BLaER1 treated with 17β-estradiol and CSF1 and Interleukin-3, amounts not matched to agents 10 nM and 100 nM (cell line): ENCODE measurements at regions not wholly inside any gene's neighbourhood (a gene's known extent, or its start where the extent isn't known, plus 50 kb on each side); places are given as distances from the start of the nearest gene placed in this dataset.
"Not testable (repeated sequence)": the region's sequence is repeated elsewhere in the genome, so short reads cannot be mapped to it uniquely, and the experiment has no call there.

Source experiments
- H3K27ac ChIP-seq, 11 experiments: shearing (Covaris generic); formaldehyde crosslinking; 2 replicates each; pipeline ENCODE4 v1.8.1; 2022
- H3K27me3 ChIP-seq, 11 experiments: shearing (Covaris generic); formaldehyde crosslinking; 2 replicates each; pipeline ENCODE4 v1.8.1; 2022
- H3K36me3 ChIP-seq, 11 experiments: shearing (Covaris generic); formaldehyde crosslinking; 2 replicates each; pipeline ENCODE4 v1.8.1; 2022
- H3K4me1 ChIP-seq, 10 experiments: shearing (Covaris generic); formaldehyde crosslinking; 2 replicates each; pipeline ENCODE4 v1.8.1; 2022
- H3K4me2 ChIP-seq, 11 experiments: shearing (Covaris generic); formaldehyde crosslinking; 2 replicates each; pipeline ENCODE4 v1.8.1; 2022
- H3K4me3 ChIP-seq, 10 experiments: shearing (Covaris generic); formaldehyde crosslinking; 2 replicates each; pipeline ENCODE4 v1.8.1; 2022
- H3K9ac ChIP-seq, 11 experiments: shearing (Covaris generic); formaldehyde crosslinking; 2 replicates each; pipeline ENCODE4 v1.8.1; 2022
- H3K9me3 ChIP-seq, 11 experiments: shearing (Covaris generic); formaldehyde crosslinking; replicated peaks in 1 of 11; 2 replicates each; pipeline ENCODE4 v1.8.1; 2022
- H4K20me1 ChIP-seq, 11 experiments: shearing (Covaris generic); formaldehyde crosslinking; 2 replicates each; pipeline ENCODE4 v1.8.1; 2022
- Cebpa-rat ChIP-seq, 11 experiments: shearing (Covaris generic); IDR thresholded peaks; 2 replicates each; pipeline ENCODE4 v1.8.1; 2022

- peaks cover 29 to 60% (median 54%) of the 10 kb centered on the region in 10 experiments for H3K4me1 ChIP-seq
- TF ChIP-seq Cebpa-rat (IDR thresholded peaks at IDR 0.05): no peak
- H3K4me2 ChIP-seq: peak overlapping the region in 8 of 11 experiments; percentile 59 to 77 (median 72); a peak in 13 of 22 replicates
- H3K4me3 ChIP-seq: no peak overlapping the region
- H3K27me3 ChIP-seq: no peaks in the 10 kb centered on the region; a peak in 1 of 22 replicates
- H4K20me1 ChIP-seq: peaks cover 0 to 2% (median 0%) of the 10 kb centered on the region in 11 experiments; a peak in 1 of 22 replicates
- peaks cover 0 to 5% (median 0%) of the 10 kb centered on the region in 11 experiments; a peak in 3 of 22 replicates for H3K9me3 ChIP-seq
- H3K36me3 ChIP-seq: no peaks in the 10 kb centered on the region
- peak overlapping the region in 3 of 11 experiments; percentile 3 to 56 (median 47); a peak in 1 of 22 replicates for H3K9ac ChIP-seq
- 0 out of 22 replicates have a peak overlapping the region, but pooled peaks of 1 of the 11 experiments have one; percentile 47 for H3K27ac ChIP-seq
Measured at GRCh38 chr16:85201574-85201973, 89.3 kb upstream of the CIBAR2 start.

DNA sequence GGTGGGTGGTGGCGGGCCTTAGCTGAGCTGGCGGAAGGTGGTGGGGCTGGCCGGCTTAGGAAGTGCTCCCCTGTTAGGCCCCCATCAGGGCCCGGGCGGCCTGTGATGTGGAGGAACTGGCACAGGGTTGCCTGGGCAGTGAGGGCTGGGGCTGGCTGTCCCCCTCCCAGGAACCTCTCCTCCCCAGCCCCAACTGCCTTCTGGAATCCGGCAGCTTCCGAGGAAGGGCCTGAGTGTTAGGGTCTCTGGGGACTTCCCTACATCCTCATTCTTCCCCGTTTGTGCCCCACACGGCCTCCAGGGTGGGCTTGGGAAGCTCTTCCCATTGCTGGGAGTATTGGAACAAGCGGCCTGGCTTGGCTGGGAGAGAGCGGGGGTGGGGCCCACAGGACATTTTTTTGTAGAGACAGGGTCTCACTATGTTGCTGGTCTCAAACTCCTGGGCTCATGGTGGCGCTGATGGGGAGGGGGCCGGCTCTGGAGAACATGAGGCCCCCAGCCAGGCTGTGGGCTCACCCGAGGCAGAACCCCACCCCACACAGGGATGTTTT is 89.9 kb upstream of the CIBAR2 start:
- no peak for TF ChIP-seq Cebpa-rat (IDR thresholded peaks at IDR 0.05)
- peak overlapping the region in 7 of 11 experiments; percentile 4 to 56 (median 40); a peak in 8 of 22 replicates for H3K27ac ChIP-seq
- H3K4me1 ChIP-seq: peaks cover 29 to 59% (median 54%) of the 10 kb centered on the region in 10 experiments
- H4K20me1 ChIP-seq: no peaks in the 10 kb centered on the region; a peak in 1 of 22 replicates
- H3K36me3 ChIP-seq: no peaks in the 10 kb centered on the region
- H3K9ac ChIP-seq: peak overlapping the region in 7 of 11 experiments; percentile 3 to 56 (median 43); a peak in 7 of 22 replicates
- H3K4me2 ChIP-seq: peak overlapping the region in 8 of 11 experiments; percentile 20 to 75 (median 66); a peak in 15 of 22 replicates
- H3K27me3 ChIP-seq: no peaks in the 10 kb centered on the region; a peak in 1 of 22 replicates
- H3K9me3 ChIP-seq: peaks cover 0 to 5% (median 0%) of the 10 kb centered on the region in 11 experiments; a peak in 3 of 22 replicates
- H3K4me3 ChIP-seq: no peak overlapping the region

DNA sequence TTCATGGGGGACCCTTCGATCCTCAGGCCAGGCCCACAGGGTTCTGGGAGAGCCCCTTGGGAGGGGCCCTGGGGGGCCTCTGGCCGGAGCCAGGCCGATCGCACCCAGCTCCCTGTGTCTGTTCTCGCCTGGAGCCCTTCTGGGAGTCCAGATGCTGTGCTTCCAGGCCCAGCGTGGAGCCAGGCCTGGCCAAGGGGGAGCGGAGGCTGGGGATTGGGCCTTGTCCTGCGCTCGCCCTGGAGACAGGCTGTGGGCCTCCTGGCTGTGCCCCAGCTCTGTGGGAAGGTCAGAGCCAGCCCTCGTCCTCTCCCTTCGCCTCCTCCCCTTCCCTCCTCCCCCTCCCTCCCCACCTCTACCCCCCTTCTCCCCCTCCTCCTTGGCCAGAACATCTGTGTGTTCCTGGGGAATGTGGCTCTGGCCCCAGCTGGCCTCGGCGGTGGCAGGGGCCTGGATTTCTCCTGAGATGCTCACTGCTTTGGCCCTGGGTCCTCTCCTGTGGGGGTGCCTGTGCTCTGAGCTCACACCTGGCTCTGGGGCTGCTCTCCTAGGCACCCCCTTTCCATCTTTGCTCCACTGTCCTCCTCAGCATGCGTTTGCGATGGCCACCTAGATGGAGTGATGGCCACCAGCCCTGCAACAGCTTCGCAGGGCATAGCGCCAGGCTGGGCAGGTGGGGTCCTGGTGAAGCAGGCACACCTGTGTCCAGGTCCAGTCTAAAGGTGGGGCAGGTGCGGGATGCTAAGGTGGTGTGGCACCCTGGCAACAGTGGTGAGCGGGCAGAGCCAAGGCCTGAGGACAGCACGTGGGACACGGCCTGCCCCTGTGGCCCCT is 90.6 kb upstream of the CIBAR2 start:
- peak overlapping the region in 7 of 11 experiments; percentile 10 to 56 (median 43); a peak in 7 of 22 replicates for H3K9ac ChIP-seq
- H3K27ac ChIP-seq: peak overlapping the region in 7 of 11 experiments; percentile 4 to 56 (median 40); a peak in 7 of 22 replicates
- peak overlapping the region in 8 of 11 experiments; percentile 46 to 75 (median 67); a peak in 16 of 22 replicates for H3K4me2 ChIP-seq

GRCh38 chr16:85203462-85203813 is 91.2 kb upstream of the CIBAR2 start:
- no peak for TF ChIP-seq Cebpa-rat (IDR thresholded peaks at IDR 0.05)
- no peaks in the 10 kb centered on the region for H3K27me3 ChIP-seq
- peak overlapping the region in 8 of 11 experiments; percentile 46 to 63 (median 60); a peak in 15 of 22 replicates for H3K4me2 ChIP-seq
- 0 out of 22 replicates have a peak overlapping the region, but pooled peaks of 2 of the 11 experiments have one; percentile 36 to 42 for H3K9ac ChIP-seq
- H3K36me3 ChIP-seq: no peaks in the 10 kb centered on the region
- H3K4me1 ChIP-seq: peaks cover 26 to 53% (median 49%) of the 10 kb centered on the region in 10 experiments
- H3K27ac ChIP-seq: no peak overlapping the region
- no peaks in the 10 kb centered on the region for H4K20me1 ChIP-seq
- peaks cover 0 to 5% (median 0%) of the 10 kb centered on the region in 11 experiments; a peak in 3 of 22 replicates for H3K9me3 ChIP-seq
- no peak overlapping the region for H3K4me3 ChIP-seq

More for the DNA sequence above, 90.6 kb upstream of the CIBAR2 start:
- H3K4me3 ChIP-seq: no peak overlapping the region
- H4K20me1 ChIP-seq: no peaks in the 10 kb centered on the region
- H3K9me3 ChIP-seq: peaks cover 0 to 5% (median 0%) of the 10 kb centered on the region in 11 experiments; a peak in 3 of 22 replicates
- peaks cover 29 to 59% (median 54%) of the 10 kb centered on the region in 10 experiments for H3K4me1 ChIP-seq
- no peaks in the 10 kb centered on the region for H3K36me3 ChIP-seq
- H3K27me3 ChIP-seq: no peaks in the 10 kb centered on the region; a peak in 1 of 22 replicates
- TF ChIP-seq Cebpa-rat (IDR thresholded peaks at IDR 0.05): no peak

GRCh38 chr16:85204242-85205010 is 92.2 kb upstream of the CIBAR2 start:
- no peak overlapping the region for H3K9ac ChIP-seq
- no peak overlapping the region for H3K4me3 ChIP-seq
- H3K4me2 ChIP-seq: no peak overlapping the region
- peaks cover 16 to 43% (median 39%) of the 10 kb centered on the region in 10 experiments for H3K4me1 ChIP-seq
- no peaks in the 10 kb centered on the region for H3K27me3 ChIP-seq
- H3K36me3 ChIP-seq: no peaks in the 10 kb centered on the region
- no peak for TF ChIP-seq Cebpa-rat (IDR thresholded peaks at IDR 0.05)
- 0 out of 22 replicates have a peak, but pooled peaks cover 0 to under 1% (median 0%) of the 10 kb centered on the region in 11 experiments for H4K20me1 ChIP-seq
- peaks cover 0 to 5% (median 0%) of the 10 kb centered on the region in 11 experiments; a peak in 3 of 22 replicates for H3K9me3 ChIP-seq
- H3K27ac ChIP-seq: no peak overlapping the region

DNA sequence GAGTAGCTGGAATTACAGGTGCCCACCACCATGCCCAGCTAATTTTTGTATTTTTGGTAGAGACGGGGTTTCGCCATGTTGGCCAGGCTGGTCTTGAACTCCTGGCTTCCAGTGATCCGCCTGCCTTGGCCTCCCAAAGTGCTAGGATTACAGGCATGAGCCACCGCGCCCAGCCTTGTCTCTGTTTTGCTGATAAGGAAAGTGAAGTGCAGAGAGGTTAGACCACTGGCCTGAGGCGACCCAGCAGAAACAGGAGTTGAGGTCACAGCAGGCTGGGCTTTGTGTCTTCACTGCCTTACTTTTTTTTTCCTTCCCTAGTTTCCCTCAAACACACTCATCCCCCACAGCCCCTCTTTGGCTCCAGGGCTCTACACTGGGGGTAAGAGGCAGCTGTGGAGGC is 93.0 kb upstream of the CIBAR2 start:
- H3K36me3 ChIP-seq, H3K4me3 ChIP-seq, H3K27me3 ChIP-seq, H3K27ac ChIP-seq, H3K4me2 ChIP-seq, H3K9me3 ChIP-seq, H4K20me1 ChIP-seq, H3K9ac ChIP-seq: not testable (repeated sequence)
- H3K4me1 ChIP-seq: peaks cover 8 to 35% (median 31%) of the 10 kb centered on the region in 10 experiments

- peaks cover 0 to 3% (median 0%) of the 10 kb centered on the region in 11 experiments; a peak in 1 of 22 replicates for H4K20me1 ChIP-seq
- no peaks in the 10 kb centered on the region for H3K27me3 ChIP-seq
- no peak overlapping the region for H3K4me3 ChIP-seq
- H3K4me2 ChIP-seq: no peak overlapping the region
- H3K9me3 ChIP-seq: peaks cover 0 to 5% (median 0%) of the 10 kb centered on the region in 11 experiments; a peak in 3 of 22 replicates
- H3K9ac ChIP-seq: no peak overlapping the region
- peaks cover 1 to 28% (median 25%) of the 10 kb centered on the region in 10 experiments; a peak in 19 of 20 replicates for H3K4me1 ChIP-seq
- no peak for TF ChIP-seq Cebpa-rat (IDR thresholded peaks at IDR 0.05)
- H3K27ac ChIP-seq: no peak overlapping the region
- no peaks in the 10 kb centered on the region for H3K36me3 ChIP-seq
Measured at GRCh38 chr16:85205747-85206471, 93.6 kb upstream of the CIBAR2 start.
